ENCODE measurements at regions not wholly inside any gene's neighbourhood (a gene's known extent, or its start where the extent isn't known, plus 50 kb on each side); places are given as distances from the start of the nearest gene placed in this dataset.

GRCh38 chr6:3533981-3534380 lies 77.1 kb upstream of the SLC22A23 start:
- Mint-ChIP-seq H3K9me3 (peaks cover 4% of the 10 kb centered on the region; the same call in 1 of the 2 replicates), H3K36me3 (no peaks in the 10 kb centered on the region), H3K27ac (no peak overlapping the region), H3K4me3 (no peak overlapping the region), H3K27me3 (ENCODE audit: low read depth) (peaks cover 12% of the 10 kb centered on the region), H3K4me1 (0 out of 2 replicates have a peak, but pooled peaks cover 1% of the 10 kb centered on the region)
- TF ChIP-seq, protein P1, sequence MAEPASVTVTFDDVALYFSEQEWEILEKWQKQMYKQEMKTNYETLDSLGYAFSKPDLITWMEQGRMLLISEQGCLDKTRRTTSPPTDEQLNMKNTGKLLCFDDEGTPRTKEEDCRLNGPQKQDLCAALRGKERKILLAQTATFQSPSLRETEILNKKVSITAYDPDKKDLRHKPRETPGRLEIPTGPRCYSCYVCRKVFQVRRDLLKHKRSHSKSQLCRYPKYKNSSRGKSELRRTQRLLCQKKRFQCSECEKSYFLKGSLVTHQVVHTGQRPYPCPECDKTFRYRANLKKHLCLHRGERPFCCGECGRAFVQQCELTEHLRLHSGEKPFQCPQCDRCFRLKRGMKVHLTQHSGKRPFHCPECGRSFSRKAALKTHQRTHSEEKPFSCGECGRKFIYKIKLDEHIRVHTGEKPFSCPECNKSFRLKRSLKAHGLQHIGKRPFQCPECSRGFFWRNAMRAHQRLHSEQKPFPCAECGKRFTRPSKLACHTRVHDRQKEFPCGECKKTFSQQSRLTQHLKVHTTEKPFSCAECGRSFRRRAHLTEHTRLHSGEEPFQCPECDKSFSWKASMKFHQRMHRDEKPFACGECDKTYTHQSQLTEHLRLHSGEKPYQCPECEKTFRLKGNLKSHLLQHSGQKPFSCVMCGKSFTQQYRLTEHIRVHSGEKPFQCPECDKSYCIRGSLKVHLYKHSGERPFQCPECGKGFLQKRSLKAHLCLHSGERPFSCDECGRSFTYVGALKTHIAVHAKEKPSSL (CRISPR knock-in tag; conservative IDR thresholded peaks at IDR 0.05): no peak
- no peak for TF ChIP-seq ATF1 (CRISPR knock-in tag; IDR thresholded peaks at IDR 0.05)
- TF ChIP-seq PREB (CRISPR knock-in tag; IDR thresholded peaks at IDR 0.05; ENCODE audit: borderline replicate concordance): no peak
- no peak for TF ChIP-seq FOXJ3 (CRISPR knock-in tag; IDR thresholded peaks at IDR 0.05; ENCODE audit: borderline replicate concordance)
- no peak for TF ChIP-seq SP1 (CRISPR knock-in tag; conservative IDR thresholded peaks at IDR 0.05)
- TF ChIP-seq FOXP4 (CRISPR knock-in tag; IDR thresholded peaks at IDR 0.05): no peak
- TF ChIP-seq ZNF138 (CRISPR knock-in tag; conservative IDR thresholded peaks at IDR 0.05): no peak
- no peak for TF ChIP-seq ZNF263 (CRISPR knock-in tag; IDR thresholded peaks at IDR 0.05; ENCODE audit: low read depth)
- TF ChIP-seq SMAD3 (CRISPR knock-in tag; IDR thresholded peaks at IDR 0.05; ENCODE audit: borderline replicate concordance): no peak
- ATAC-seq (no peak), DNase-seq (ENCODE audit: low spot score) (no peak)
- CTCF ChIA-PET: no interaction called here
- POLR2A ChIA-PET: no interaction called here

- 0 out of 2 replicates have a peak, but pooled peaks cover 3% of the 10 kb centered on the region for H3K4me1 Mint-ChIP-seq
- no peak for ATAC-seq
- peaks cover 4% of the 10 kb centered on the region; the same call in 1 of the 2 replicates for H3K9me3 Mint-ChIP-seq
- H3K27me3 Mint-ChIP-seq (ENCODE audit: low read depth): peaks cover 2% of the 10 kb centered on the region; the same call in 1 of the 2 replicates
- no peak for DNase-seq (ENCODE audit: low spot score)
- H3K4me3 Mint-ChIP-seq: no peak overlapping the region
- H3K36me3 Mint-ChIP-seq: no peaks in the 10 kb centered on the region
- ChIA-PET POLR2A (no interaction called here), CTCF (no interaction called here)
- no peak overlapping the region for H3K27ac Mint-ChIP-seq
- TF ChIP-seq, protein P2, sequence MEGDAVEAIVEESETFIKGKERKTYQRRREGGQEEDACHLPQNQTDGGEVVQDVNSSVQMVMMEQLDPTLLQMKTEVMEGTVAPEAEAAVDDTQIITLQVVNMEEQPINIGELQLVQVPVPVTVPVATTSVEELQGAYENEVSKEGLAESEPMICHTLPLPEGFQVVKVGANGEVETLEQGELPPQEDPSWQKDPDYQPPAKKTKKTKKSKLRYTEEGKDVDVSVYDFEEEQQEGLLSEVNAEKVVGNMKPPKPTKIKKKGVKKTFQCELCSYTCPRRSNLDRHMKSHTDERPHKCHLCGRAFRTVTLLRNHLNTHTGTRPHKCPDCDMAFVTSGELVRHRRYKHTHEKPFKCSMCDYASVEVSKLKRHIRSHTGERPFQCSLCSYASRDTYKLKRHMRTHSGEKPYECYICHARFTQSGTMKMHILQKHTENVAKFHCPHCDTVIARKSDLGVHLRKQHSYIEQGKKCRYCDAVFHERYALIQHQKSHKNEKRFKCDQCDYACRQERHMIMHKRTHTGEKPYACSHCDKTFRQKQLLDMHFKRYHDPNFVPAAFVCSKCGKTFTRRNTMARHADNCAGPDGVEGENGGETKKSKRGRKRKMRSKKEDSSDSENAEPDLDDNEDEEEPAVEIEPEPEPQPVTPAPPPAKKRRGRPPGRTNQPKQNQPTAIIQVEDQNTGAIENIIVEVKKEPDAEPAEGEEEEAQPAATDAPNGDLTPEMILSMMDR (IDR thresholded peaks at IDR 0.05): no peak
- no peak for TF ChIP-seq ETV6 (CRISPR knock-in tag; IDR thresholded peaks at IDR 0.05)
- TF ChIP-seq ATF1 (CRISPR knock-in tag; IDR thresholded peaks at IDR 0.05): no peak
- no peak for TF ChIP-seq GABPB1 (CRISPR knock-in tag; IDR thresholded peaks at IDR 0.05)
- TF ChIP-seq ZNF532 (CRISPR knock-in tag; IDR thresholded peaks at IDR 0.05; ENCODE audit: borderline replicate concordance): no peak
- TF ChIP-seq MXD4 (CRISPR knock-in tag; IDR thresholded peaks at IDR 0.05; ENCODE audit: borderline replicate concordance): no peak
- TF ChIP-seq, protein P3, sequence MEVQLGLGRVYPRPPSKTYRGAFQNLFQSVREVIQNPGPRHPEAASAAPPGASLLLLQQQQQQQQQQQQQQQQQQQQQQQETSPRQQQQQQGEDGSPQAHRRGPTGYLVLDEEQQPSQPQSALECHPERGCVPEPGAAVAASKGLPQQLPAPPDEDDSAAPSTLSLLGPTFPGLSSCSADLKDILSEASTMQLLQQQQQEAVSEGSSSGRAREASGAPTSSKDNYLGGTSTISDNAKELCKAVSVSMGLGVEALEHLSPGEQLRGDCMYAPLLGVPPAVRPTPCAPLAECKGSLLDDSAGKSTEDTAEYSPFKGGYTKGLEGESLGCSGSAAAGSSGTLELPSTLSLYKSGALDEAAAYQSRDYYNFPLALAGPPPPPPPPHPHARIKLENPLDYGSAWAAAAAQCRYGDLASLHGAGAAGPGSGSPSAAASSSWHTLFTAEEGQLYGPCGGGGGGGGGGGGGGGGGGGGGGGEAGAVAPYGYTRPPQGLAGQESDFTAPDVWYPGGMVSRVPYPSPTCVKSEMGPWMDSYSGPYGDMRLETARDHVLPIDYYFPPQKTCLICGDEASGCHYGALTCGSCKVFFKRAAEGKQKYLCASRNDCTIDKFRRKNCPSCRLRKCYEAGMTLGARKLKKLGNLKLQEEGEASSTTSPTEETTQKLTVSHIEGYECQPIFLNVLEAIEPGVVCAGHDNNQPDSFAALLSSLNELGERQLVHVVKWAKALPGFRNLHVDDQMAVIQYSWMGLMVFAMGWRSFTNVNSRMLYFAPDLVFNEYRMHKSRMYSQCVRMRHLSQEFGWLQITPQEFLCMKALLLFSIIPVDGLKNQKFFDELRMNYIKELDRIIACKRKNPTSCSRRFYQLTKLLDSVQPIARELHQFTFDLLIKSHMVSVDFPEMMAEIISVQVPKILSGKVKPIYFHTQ (CRISPR knock-in tag; IDR thresholded peaks at IDR 0.05): no peak
- TF ChIP-seq ELF4 (CRISPR knock-in tag; IDR thresholded peaks at IDR 0.05; ENCODE audit: low read depth): no peak
- no peak for TF ChIP-seq MAX (CRISPR knock-in tag; IDR thresholded peaks at IDR 0.05)
These were observed 75.6 kb upstream of the SLC22A23 start for GRCh38 chr6:3532296-3532916.

All from WTC11 (cell line).